Omental fat pad (tissue), 3 donors: ENCODE measurements at regions not wholly inside any gene's neighbourhood (a gene's known extent, or its start where the extent isn't known, plus 50 kb on each side); places are given as distances from the start of the nearest gene placed in this dataset.

Experiments used
- ATAC-seq: fragments of 150-250 bp; one replicate; pipeline ENCODE4 v1.9.1; 2016; ENCODE audit warnings: mild to moderate bottlenecking, moderate library complexity; ENCODE audit not compliant: low FRiP score
- DNase-seq: peaks from one replicate; pipeline ENCODE4 v3.0.0-alpha.2; 2019; ENCODE audit warnings: low spot score
- TF ChIP-seq, protein P1 (sequence below), 3 donors: fragments of 450-650 bp; IDR thresholded peaks; one replicate each; pipeline ENCODE4 v1.5.1; 2016 to 2017; ENCODE audit warnings: antibody characterized with exemption in 3 of 3, mild to moderate bottlenecking in 3 of 3, moderate library complexity in 2 of 3

DNA sequence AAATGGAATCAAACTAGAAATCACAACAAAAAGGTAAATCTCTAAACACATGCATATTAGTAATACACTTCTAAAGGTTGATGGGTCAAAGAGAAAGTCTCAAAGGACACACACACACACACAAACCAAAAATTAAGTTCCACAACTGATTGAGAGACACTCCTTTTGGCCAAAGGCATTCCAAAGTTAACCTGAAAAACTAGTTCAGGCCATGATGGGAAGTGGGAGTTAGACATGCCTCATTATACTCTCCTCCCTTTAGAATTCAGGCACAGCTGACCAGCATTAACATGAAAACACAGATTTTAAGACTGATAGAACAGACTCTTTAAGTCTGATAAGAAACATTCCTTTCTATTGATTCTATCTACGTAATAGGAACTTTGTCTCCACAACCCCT lies 332.4 kb upstream of the IGFBP3 start:
- TF ChIP-seq, protein P1, sequence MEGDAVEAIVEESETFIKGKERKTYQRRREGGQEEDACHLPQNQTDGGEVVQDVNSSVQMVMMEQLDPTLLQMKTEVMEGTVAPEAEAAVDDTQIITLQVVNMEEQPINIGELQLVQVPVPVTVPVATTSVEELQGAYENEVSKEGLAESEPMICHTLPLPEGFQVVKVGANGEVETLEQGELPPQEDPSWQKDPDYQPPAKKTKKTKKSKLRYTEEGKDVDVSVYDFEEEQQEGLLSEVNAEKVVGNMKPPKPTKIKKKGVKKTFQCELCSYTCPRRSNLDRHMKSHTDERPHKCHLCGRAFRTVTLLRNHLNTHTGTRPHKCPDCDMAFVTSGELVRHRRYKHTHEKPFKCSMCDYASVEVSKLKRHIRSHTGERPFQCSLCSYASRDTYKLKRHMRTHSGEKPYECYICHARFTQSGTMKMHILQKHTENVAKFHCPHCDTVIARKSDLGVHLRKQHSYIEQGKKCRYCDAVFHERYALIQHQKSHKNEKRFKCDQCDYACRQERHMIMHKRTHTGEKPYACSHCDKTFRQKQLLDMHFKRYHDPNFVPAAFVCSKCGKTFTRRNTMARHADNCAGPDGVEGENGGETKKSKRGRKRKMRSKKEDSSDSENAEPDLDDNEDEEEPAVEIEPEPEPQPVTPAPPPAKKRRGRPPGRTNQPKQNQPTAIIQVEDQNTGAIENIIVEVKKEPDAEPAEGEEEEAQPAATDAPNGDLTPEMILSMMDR (IDR thresholded peaks at IDR 0.05): no peak
- no peak for DNase-seq
- ATAC-seq: no peak

DNA sequence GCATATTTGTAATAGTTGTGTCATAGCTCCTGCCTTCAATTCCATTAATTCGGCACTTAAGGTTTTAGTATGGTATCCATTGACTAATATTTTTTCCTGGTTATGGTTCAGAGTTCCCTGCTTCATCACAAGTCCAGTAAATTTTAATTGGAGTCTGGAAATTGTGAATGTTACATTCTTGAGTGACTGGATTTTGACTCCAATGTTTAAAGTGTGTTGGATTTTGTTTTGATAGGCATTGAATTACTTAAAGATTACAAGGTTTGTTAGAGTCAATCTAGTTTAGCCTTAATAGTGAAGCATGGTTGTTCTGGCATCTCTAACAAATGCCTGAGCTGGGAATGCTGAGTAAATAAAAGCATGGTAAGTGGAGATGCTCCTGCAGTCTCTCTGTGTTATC lies 326.6 kb upstream of the IGFBP3 start:
- ATAC-seq: no peak

GRCh38 chr7:46245586-46246111 lies 324.6 kb upstream of the IGFBP3 start:
- DNase-seq (no peak), ATAC-seq (no peak)
- TF ChIP-seq, protein P1 (IDR thresholded peaks at IDR 0.05): no peak

More for the DNA sequence above, 326.6 kb upstream of the IGFBP3 start:
- no peak for DNase-seq
- TF ChIP-seq, protein P1 (IDR thresholded peaks at IDR 0.05): no peak

DNA sequence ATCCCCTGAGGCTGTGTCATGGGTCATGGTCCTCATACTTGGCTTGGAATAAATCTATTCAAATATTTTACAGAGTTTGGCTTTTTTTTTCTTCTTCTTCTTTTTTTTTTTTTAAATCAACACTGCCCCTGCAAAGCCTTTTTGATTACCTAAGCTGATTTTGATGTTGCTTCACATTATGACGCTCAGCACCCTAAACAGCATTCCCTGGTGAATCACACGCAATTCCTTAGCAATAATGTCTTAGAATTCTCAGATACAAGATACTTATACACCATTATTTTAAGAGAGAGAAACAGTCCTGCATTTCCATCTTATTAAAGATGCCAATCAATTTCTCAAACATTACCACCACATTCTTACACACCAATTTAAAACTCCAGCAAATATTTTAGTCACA lies 323.7 kb upstream of the IGFBP3 start:
- DNase-seq (no peak), ATAC-seq (no peak)
- TF ChIP-seq, protein P1 (IDR thresholded peaks at IDR 0.05): no peak

DNA sequence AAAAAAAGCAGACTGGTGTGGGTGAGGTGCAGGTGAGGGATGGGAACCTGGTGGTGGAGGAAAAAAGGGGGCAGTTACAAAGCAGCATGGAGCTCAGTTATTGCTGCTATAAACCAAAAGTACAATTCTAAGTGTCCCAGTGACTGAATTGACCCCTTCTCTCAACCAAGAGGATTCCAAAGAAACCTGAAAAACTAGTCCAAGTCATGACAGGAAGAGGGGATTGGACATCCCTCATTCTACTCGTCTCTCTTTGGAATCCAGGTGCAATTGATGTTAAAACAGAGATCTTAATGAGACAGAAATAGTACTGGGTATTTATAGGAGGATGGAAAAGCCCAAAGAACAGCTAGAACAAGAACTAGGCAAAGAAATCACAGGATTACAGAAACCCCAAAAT lies 322.3 kb upstream of the IGFBP3 start:
- DNase-seq (no peak), ATAC-seq (no peak)
- TF ChIP-seq, protein P1 (IDR thresholded peaks at IDR 0.05): no peak

DNA sequence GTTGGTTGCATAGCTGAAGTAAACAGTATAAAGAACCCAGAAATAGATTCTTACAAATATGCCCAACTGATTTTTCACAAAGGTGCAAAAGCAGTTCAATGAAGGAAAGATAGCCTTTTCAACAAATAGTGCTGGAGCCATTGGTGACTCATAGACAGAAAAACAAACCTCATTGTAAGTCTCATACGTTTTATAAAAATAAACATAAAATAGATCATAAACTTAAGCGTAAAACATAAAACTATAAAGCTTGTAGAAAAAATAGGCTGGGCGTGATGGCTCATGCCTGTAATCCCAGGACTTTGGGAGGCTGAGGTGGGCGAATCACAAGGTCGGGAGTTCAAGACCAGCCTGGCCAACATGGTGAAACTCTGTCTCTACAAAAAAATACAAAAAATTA lies 318.8 kb upstream of the IGFBP3 start:
- DNase-seq (no peak), ATAC-seq (no peak)
- TF ChIP-seq, protein P1 (IDR thresholded peaks at IDR 0.05): no peak

DNA sequence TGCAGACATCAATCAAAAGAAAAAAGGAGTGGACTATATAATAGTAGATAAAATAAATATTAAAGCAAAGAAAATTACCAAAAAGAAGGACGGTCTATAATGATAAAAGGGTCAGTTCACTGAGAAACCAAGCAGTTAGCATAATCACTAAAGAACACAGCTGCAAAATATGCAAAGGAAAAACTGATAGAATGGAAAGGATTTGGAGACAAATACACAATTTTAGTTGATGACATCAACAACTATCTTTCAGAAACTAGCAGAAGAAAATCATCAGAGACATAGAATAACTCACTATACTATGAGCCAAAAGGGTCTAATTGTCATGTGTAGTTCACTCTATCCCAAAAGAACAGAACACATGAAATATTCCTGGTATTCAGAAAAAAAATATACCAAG lies 316.4 kb upstream of the IGFBP3 start:
- ATAC-seq: no peak
- DNase-seq: no peak
- TF ChIP-seq, protein P1 (IDR thresholded peaks at IDR 0.05): no peak
